ENCODE measurements at regions not wholly inside any gene's neighbourhood (a gene's known extent, or its start where the extent isn't known, plus 50 kb on each side); places are given as distances from the start of the nearest gene placed in this dataset.
A peak's percentile ranks its signal among the peaks of the same experiment; 100 is the strongest.

GRCh38 chr12:31867292-31867691 lies 91.9 kb upstream of the RESF1 start:
- DNase-seq (ENCODE audit: low spot score), result no peak

- no peak for DNase-seq (ENCODE audit: low spot score)
Observed at GRCh38 chr12:31866523-31866922, 92.7 kb upstream of the RESF1 start.

- DNase-seq (ENCODE audit: low spot score), result no peak
Observed at GRCh38 chr12:31865023-31865422, 94.2 kb upstream of the RESF1 start.

GRCh38 chr12:31861360-31861759 lies 97.9 kb upstream of the RESF1 start:
- DNase-seq (ENCODE audit: low spot score), result no peak

- DNase-seq (ENCODE audit: low spot score), result no peak
Observed at GRCh38 chr12:31860401-31860800, 98.8 kb upstream of the RESF1 start.

- DNase-seq (ENCODE audit: low spot score), result no peak
Observed at GRCh38 chr12:31859232-31859977, 99.8 kb upstream of the RESF1 start.

- DNase-seq (ENCODE audit: low spot score), result no peak
Observed at GRCh38 chr12:31855427-31855826, 103.8 kb upstream of the RESF1 start.

- no peak for DNase-seq (ENCODE audit: low spot score)
Observed at GRCh38 chr12:31853977-31854376, 105.2 kb upstream of the RESF1 start.

- no peak for DNase-seq (ENCODE audit: low spot score)
Observed at GRCh38 chr12:31853520-31853919, 105.7 kb upstream of the RESF1 start.

GRCh38 chr12:31850268-31850667 lies 108.9 kb upstream of the RESF1 start:
- no peak for DNase-seq (ENCODE audit: low spot score)

GRCh38 chr12:31849090-31849687 lies 110.0 kb upstream of the RESF1 start:
- no peak for DNase-seq (ENCODE audit: low spot score)

GRCh38 chr12:31846405-31846804 lies 112.8 kb upstream of the RESF1 start:
- no peak for DNase-seq (ENCODE audit: low spot score)

- DNase-seq (ENCODE audit: low spot score), result no peak
Observed at GRCh38 chr12:31845613-31846322, 113.4 kb upstream of the RESF1 start.

GRCh38 chr12:31843398-31844095 lies 114.7 kb upstream of the AMN1 start:
- no peak for DNase-seq (ENCODE audit: low spot score)

- DNase-seq (ENCODE audit: low spot score), result no peak
Observed at GRCh38 chr12:31837913-31838312, 109.1 kb upstream of the AMN1 start.

GRCh38 chr12:31835276-31835882 lies 106.6 kb upstream of the AMN1 start:
- DNase-seq (ENCODE audit: low spot score), result peak; percentile 40

- DNase-seq (ENCODE audit: low spot score), result no peak
Observed at GRCh38 chr12:31834150-31834549, 105.3 kb upstream of the AMN1 start.

- DNase-seq (ENCODE audit: low spot score), result no peak
Observed at GRCh38 chr12:31832740-31833729, 104.2 kb upstream of the AMN1 start.

- no peak for DNase-seq (ENCODE audit: low spot score)
Observed at GRCh38 chr12:31828071-31828470, 99.2 kb upstream of the AMN1 start.

GRCh38 chr12:31822761-31823160 lies 93.9 kb upstream of the AMN1 start:
- DNase-seq (ENCODE audit: low spot score), result no peak

GRCh38 chr12:31821484-31821883 lies 92.7 kb upstream of the AMN1 start:
- DNase-seq (ENCODE audit: low spot score), result no peak
